ENCODE measurements at regions not wholly inside any gene's neighbourhood (a gene's known extent, or its start where the extent isn't known, plus 50 kb on each side); places are given as distances from the start of the nearest gene placed in this dataset.

DNA sequence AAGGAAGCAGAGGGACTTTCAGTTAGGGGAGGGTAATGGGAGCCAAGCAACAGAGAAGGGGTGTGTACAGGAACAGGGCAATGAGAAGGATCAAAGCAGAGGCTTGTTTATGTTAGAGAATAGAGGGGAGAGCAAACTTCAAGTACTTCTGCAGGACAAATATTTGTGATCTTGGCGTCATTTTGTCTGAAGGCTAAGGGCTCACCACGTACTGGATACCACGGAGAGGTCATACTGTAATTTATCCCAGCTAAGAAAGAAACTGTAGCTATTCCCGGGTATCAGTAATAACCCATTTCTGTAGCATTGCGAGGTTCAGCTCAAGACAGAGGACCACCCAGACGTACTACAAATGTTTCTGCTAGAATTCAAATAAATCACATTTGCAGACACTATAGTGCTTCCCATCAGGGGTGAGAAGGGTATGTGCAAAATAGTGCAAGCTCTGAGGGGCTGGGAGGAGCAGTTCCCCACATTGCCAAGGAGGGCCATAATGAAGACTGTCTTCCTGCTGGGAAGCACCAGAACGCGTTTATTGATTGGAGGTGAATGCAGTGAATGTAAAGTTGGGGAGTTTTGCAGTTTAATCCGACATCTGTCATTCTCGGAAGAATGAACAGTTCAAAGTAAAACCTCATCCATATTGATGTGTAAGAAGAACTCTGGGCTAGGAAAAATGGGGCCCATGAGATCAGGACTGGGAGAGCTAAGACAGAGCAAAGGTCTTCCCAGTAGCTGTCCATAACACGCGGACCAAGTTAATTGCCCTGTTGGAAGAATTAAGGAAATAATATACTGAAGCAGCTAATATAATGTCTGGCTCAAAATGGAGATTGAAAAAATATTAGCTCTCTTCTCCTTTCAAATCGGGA, 136.9 kb downstream of the RWDD3 start:
- no peak for DNase-seq

- no peak for DNase-seq
These were observed 137.8 kb downstream of the RWDD3 start for GRCh38 chr1:95371666-95372282.

DNA sequence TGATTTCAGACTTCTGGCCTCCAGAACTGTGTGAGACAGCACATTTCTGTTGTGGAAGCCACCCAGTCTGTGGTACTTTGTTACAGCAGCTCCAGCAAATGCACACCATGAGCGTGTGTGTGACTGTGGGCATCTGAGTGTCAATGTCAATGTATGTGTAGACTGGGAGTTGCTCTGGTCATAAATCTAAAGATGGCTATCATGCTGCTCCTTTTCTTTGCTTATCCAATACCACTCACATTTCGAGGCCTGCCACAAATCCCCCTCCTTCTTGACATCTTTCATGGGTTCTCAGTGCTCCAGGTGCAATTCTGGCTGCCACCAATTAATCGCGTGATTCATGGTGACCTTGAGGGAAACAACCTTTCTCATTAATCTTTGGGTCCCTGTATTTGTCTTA, 141.2 kb downstream of the RWDD3 start:
- DNase-seq = no peak

- DNase-seq = no peak
These were observed 146.9 kb downstream of the RWDD3 start for GRCh38 chr1:95380909-95381308.

- no peak for DNase-seq
These were observed 148.2 kb downstream of the RWDD3 start for GRCh38 chr1:95382000-95382786.

GRCh38 chr1:95383111-95383510, 149.1 kb downstream of the RWDD3 start:
- DNase-seq = no peak

- DNase-seq = peak in 1 of 2 experiments; percentile 17
These were observed 150.6 kb downstream of the RWDD3 start for GRCh38 chr1:95384567-95384966.

- no peak for DNase-seq
These were observed 152.4 kb downstream of the RWDD3 start for GRCh38 chr1:95386371-95386770.

GRCh38 chr1:95386915-95387314, 152.9 kb downstream of the RWDD3 start:
- DNase-seq = no peak

DNA sequence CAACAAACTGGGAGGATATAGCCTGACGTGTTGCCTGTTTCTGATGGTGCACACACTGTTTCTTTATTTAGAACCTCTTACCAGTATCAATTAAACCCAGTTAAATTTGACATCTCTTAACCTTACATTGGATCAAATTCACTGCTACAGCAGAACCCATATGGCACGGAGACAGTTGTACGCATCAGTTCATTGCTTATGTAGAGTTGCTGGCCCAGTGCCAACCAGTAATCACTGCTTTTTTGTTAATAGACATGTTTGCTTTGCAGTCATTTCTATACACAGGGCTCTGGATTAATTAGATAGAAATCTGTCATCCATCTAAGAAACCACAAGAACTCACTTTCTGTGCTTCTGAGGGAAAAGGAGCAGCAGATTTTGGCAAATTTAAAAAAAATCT, 154.0 kb downstream of the RWDD3 start:
- DNase-seq = no peak

DNA sequence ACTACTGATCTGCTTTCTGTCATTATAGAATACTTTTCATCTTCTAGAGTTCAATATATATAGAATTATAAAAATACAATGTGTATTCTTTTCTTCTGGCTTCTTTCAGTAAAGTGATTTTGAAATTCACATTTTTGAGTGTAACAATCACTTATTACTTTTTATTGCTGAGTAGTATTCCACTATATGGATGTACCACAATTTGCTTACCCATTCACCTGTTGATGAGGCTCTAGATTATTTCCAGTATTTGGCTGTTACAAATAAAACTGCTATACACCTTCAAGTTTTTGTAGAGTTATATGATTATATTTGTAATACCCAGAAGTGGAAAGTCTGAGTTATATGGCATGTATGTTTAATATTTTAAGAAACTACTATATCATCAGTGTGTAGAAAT, 159.4 kb downstream of the RWDD3 start:
- DNase-seq = no peak

GRCh38 chr1:95396557-95396956, 162.5 kb downstream of the RWDD3 start:
- no peak for DNase-seq

DNA sequence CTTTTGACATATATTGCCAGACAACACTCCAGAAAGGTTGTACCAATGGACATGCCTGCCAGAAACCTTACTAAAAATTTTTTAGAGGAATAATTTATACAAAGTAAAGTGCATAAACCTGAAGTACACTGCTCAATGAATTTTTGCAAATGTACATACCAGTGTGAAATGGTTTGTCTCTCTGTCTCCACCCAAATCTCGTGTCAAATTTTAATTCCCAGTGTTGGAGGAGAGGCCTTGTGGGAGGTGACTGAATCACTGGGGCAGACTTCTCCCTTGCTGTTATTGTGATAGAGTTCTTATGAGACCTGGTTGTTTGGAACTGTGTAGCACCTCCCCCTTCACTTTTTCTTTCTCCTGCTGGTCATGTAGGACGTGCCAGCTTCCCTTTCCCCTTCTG, 168.8 kb downstream of the RWDD3 start:
- DNase-seq = no peak

GRCh38 chr1:95406279-95406678, 172.3 kb downstream of the RWDD3 start:
- DNase-seq = no peak

GRCh38 chr1:95407131-95407885, 173.3 kb downstream of the RWDD3 start:
- no peak for DNase-seq

- DNase-seq = no peak
These were observed 173.9 kb downstream of the RWDD3 start for GRCh38 chr1:95407886-95408291.

DNA sequence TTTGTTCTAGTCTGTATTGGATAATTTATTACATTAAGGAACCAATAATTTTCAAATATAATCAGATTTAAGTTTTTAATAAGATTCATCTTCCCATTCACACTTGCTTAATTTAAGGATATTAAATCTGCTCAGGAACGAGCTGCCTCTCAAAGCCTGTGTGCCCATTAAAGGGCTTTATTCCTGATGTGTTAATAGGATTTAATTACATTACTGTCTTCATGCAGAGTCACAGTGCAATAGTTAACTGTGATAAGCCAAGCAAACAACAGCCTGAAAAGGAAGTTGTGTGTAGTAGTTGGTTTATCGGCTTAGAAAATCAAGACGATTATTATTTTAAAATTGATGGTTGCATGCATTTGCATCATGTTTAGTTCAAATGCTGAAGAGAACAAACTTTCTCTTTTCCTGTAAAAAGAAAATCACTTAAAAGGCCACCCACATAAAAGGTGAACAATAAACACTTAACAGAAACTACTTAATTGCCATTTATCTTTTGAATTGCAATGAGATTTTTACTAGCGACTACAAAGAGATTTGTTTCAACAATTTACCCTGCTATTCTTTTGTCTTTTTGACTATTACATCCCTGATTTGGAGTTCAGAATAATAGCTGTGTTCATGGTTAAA, 174.6 kb downstream of the RWDD3 start:
- DNase-seq = no peak

DNA sequence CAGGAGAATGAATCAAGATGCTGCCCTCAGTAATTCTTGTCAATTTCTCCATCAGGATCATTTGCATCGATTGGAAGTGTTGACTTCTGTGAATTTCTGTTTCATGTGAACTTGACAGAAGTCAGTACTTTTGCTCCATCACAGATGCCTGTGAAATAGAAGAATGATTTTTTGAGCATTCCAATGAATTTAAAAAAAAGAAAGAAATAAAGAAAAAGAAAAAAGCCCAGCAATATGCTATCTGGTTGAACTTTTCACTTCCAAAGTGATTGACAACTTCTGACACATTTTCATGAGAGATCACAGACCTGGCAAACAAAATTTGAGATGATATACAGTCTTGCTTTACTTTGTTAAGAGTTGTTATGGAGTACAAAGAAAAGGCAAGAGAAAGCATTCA, 175.3 kb downstream of the RWDD3 start:
- no peak for DNase-seq

- DNase-seq = no peak
These were observed 175.9 kb downstream of the RWDD3 start for GRCh38 chr1:95409901-95410300.

DNA sequence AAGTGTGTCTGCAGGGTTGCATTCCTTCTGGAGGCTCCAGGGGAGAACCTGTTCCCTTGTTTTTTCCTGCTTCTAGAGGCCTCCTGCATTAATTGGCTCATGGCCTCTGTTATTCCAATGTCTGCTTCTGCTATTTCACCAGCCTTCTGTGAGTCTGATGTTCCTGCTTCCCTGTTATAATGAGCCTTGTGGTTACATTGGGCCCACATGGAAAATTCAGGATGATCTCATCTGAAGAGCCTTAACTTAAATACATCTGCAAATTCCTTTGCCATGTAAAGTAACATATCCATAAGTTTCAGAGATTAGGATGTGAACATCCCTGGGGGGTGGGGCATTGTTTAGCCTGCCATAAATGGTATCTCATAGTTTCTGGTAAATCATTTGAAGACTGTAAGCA, 181.1 kb downstream of the RWDD3 start:
- DNase-seq = no peak

GRCh38 chr1:95426772-95427171, 192.8 kb downstream of the RWDD3 start:
- DNase-seq = no peak

DNA sequence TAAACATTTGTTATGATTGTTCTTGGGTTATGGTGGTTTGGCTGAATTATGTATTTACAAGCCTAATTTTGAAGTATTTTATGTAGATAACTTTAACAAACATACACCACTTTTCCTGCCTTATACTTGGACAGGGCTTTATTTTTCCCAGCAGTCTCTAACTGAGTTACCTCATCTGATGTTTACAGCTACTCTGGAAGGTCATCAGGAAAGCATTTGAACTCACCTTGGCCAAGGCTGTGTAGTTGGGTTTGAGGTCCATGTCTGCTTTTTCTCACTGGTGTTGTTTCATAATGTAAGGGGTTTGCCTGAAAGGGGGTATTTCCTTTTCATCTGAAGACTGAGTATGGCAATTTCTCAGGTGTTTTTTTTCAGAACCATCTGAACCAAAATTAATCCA, 193.5 kb downstream of the RWDD3 start:
- DNase-seq = no peak

GRCh38 chr1:95431235-95431634, 197.2 kb downstream of the RWDD3 start:
- DNase-seq = no peak
